OCI-LY3 (cell line): ENCODE measurements at regions not wholly inside any gene's neighbourhood (a gene's known extent, or its start where the extent isn't known, plus 50 kb on each side); places are given as distances from the start of the nearest gene placed in this dataset.
"Not testable (repeated sequence)": the region's sequence is repeated elsewhere in the genome, so short reads cannot be mapped to it uniquely, and the experiment has no call there.

ENCODE experiments used
- H2AFZ ChIP-seq: fragments of 200-600, 300-600 bp; shearing (Covaris generic); 2 replicates; pipeline ENCODE4 v1.6.0; 2014; ENCODE audit warnings: antibody characterized with exemption, low read depth, low read length
- H3K27ac ChIP-seq: fragments of 200-600, 300-600 bp; sonication (generic); 2 replicates; pipeline ENCODE4 v1.5.1; 2014; ENCODE audit warnings: mild to moderate bottlenecking, low read length, moderate library complexity, mixed read lengths
- H3K27me3 ChIP-seq: fragments of 200-600, 300-600 bp; sonication (generic); 2 replicates; pipeline ENCODE4 v1.6.1; 2014; ENCODE audit warnings: low read depth, low read length, mixed read lengths
- H3K36me3 ChIP-seq: fragments of 200-600, 300-600 bp; sonication (generic); replicated peaks from 2 replicates; pipeline ENCODE3; 2014; ENCODE audit warnings: low read depth, low read length, mixed read lengths
- H3K4me1 ChIP-seq: fragments of 300-600, 200-600 bp; sonication (generic); 2 replicates; pipeline ENCODE4 v1.6.1; 2014; ENCODE audit warnings: low read length, mixed read lengths
- H3K4me2 ChIP-seq: fragments of 200-600, 300-600 bp; sonication (generic); 2 replicates; pipeline ENCODE4 v1.6.1; 2014; ENCODE audit warnings: low read length, mixed read lengths
- H3K4me3 ChIP-seq: fragments of 300-600, 200-600 bp; sonication (generic); 2 replicates; pipeline ENCODE4 v1.5.1; 2014; ENCODE audit warnings: antibody characterized with exemption, mild to moderate bottlenecking, low read length, moderate library complexity
- H3K79me2 ChIP-seq: fragments of 300-600, 200-600 bp; shearing (Covaris generic); 2 replicates; pipeline ENCODE4 v1.6.1; 2014; ENCODE audit warnings: mild to moderate bottlenecking, low read length, mixed read lengths
- H3K9ac ChIP-seq: fragments of 300-600, 200-600 bp; shearing (Covaris generic); 2 replicates; pipeline ENCODE4 v1.6.0; 2014; ENCODE audit warnings: mild to moderate bottlenecking, low read length, moderate library complexity
- H3K9me3 ChIP-seq: fragments of 200-600, 300-600 bp; shearing (Covaris generic); 2 replicates; pipeline ENCODE4 v1.6.1; 2014; ENCODE audit warnings: low read length, mixed read lengths; ENCODE audit not compliant: insufficient read depth
- H4K20me1 ChIP-seq: fragments of 200-600, 300-600 bp; sonication (generic); 2 replicates; pipeline ENCODE4 v1.6.1; 2016; ENCODE audit warnings: low read length, mixed read lengths; ENCODE audit not compliant: insufficient read depth
- EZH2phosphoT487 ChIP-seq: fragments of 200-600 bp; shearing (Covaris generic); IDR thresholded peaks from 2 replicates; pipeline ENCODE4 v1.6.1; 2018; ENCODE audit warnings: antibody characterized with exemption, mixed run types, low read depth
- TF ChIP-seq, protein P1 (sequence below): fragments of 200-600, 300-600 bp; sonication (generic); IDR thresholded peaks from 2 replicates; pipeline ENCODE4 v1.5.1; 2014; ENCODE audit warnings: antibody characterized with exemption, low read length, low read depth

DNA sequence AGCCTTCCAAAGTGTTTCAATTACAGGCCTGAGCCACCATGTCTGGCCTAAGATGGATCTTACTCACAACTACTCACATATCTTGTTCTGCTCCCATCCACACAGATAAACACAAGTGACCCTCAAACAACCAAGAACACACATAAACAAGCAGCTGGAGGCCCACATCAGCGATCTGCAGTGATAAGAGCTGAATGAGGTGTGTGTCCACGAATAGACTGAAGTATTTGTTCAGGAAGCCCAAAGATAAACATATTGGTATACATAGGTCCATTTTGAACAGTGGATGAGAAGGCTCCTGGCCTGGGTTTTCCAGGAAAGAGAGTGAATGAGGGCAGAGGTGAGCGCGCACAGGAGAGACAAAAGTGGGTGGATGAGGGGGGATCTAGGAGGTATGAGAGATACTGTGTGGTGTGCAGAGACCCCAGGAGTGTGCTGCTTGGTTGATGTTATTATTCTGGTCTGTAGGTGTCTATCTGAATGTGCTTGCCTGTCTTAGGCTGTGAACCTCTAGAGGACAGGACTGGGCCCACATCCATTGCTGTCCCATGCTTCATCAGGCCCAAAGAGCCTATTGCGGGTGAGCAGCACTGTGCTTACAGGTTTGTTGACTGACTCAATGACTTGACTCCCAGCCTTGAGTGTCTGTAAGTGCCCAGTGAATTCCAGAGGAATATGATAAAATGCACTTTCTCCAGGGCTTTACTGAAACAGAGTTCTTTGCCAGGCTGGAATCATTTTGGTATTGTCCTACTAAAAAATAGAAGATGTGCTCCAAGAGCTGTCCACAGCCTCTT lies 79.9 kb upstream of the ATP1A1 start:
- Histone ChIP-seq H3K4me3 (no peak overlapping the region), H3K9me3 (no peaks in the 10 kb centered on the region), H3K36me3 (no peaks in the 10 kb centered on the region), H3K9ac (no peak overlapping the region), H3K27ac (no peak overlapping the region), H3K4me1 (peaks cover 9% of the 10 kb centered on the region), H2AFZ (no peak overlapping the region), H3K27me3 (0 out of 2 replicates have a peak, but pooled peaks cover 8% of the 10 kb centered on the region), H4K20me1 (no peaks in the 10 kb centered on the region), H3K79me2 (no peaks in the 10 kb centered on the region), H3K4me2 (no peak overlapping the region)
- no peak for TF ChIP-seq EZH2phosphoT487
- TF ChIP-seq, protein P1, sequence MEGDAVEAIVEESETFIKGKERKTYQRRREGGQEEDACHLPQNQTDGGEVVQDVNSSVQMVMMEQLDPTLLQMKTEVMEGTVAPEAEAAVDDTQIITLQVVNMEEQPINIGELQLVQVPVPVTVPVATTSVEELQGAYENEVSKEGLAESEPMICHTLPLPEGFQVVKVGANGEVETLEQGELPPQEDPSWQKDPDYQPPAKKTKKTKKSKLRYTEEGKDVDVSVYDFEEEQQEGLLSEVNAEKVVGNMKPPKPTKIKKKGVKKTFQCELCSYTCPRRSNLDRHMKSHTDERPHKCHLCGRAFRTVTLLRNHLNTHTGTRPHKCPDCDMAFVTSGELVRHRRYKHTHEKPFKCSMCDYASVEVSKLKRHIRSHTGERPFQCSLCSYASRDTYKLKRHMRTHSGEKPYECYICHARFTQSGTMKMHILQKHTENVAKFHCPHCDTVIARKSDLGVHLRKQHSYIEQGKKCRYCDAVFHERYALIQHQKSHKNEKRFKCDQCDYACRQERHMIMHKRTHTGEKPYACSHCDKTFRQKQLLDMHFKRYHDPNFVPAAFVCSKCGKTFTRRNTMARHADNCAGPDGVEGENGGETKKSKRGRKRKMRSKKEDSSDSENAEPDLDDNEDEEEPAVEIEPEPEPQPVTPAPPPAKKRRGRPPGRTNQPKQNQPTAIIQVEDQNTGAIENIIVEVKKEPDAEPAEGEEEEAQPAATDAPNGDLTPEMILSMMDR = no peak

DNA sequence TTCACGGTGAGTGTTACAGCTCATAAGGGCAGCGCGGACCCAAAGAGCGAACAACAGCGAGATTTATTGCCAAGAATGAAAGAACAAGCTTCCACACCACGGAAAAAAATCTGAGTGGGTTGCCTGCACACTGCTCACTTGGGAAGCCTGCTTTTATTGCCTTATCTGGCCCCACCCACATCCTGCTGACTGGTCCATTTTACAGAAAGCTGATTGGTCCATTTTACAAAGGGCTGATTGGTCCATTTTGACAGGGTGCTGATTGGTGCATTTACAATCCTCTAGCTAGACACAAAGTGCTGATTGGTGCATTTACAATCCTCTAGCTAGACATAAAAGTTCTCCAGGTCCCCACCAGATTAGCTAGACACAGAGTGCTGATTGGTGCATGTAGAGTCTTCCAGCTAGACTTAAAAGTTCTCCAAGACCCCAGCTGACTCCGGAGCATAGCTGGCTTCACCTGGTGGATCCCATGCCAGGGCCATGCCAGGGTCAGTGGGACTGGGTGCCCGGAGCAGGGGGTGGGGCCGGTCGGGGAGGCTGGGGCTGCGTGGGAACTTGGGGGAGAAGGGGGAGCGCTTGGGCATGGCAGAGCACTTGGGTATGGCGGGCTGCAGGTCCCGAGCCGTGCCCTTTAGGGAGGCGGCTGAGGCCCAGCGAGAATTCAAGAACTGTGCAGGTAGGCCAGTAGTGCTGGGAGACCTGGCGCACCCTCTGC lies 75.4 kb upstream of the ATP1A1 start:
- no peak overlapping the region for H3K4me2 ChIP-seq
- H3K27ac ChIP-seq = no peak overlapping the region
- no peak overlapping the region for H3K4me3 ChIP-seq
- no peaks in the 10 kb centered on the region for H3K79me2 ChIP-seq
- H3K9ac ChIP-seq = no peak overlapping the region
- H4K20me1 ChIP-seq = no peaks in the 10 kb centered on the region
- no peaks in the 10 kb centered on the region for H3K27me3 ChIP-seq
- TF ChIP-seq, protein P1 = no peak
- TF ChIP-seq EZH2phosphoT487 = no peak
- H3K9me3 ChIP-seq = no peaks in the 10 kb centered on the region
- H3K4me1 ChIP-seq = no peaks in the 10 kb centered on the region
- H2AFZ ChIP-seq = no peak overlapping the region
- no peaks in the 10 kb centered on the region for H3K36me3 ChIP-seq

DNA sequence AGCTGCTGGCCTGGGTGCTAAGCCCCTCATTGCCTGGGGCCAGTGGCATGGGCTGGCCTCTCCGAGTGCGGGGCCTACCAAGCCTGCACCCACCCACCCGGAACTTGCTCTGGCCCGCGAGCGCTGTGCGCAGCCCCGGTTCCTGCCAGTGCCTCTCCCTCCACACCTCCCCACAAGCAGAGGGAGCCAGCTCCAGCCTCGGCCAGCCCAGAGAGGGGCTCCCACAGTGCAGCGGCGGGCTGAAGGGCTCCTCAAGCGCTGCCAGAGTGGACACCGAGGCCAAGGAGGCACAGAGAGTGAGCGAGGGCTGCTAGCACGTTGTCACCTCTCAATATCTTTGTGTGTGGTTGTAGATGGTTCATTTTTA lies 74.8 kb upstream of the ATP1A1 start:
- not testable (repeated sequence) for H3K27ac ChIP-seq, H2AFZ ChIP-seq, H3K9ac ChIP-seq, H4K20me1 ChIP-seq, H3K4me2 ChIP-seq, H3K79me2 ChIP-seq, H3K36me3 ChIP-seq, H3K27me3 ChIP-seq, H3K9me3 ChIP-seq, H3K4me3 ChIP-seq, H3K4me1 ChIP-seq

DNA sequence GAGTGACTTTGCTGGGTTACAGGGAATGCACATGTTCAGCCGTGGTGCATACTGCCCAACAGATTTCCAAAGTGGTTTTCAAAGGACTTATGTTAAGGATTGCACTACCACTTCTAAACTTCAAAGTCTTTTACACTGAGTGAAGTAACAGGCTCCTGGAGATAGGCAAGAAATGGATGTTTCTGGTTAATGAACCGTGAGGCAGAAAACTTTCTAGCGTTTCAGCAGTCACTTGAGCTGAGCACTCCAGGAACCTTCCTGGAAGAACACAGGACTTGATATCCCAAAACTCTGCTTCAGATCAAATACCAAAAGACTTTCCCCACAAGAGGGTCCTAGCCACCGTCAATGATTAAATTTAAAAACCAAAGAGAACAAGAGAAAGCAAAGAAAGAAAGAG lies 74.3 kb upstream of the ATP1A1 start:
- no peak overlapping the region for H3K4me3 ChIP-seq
- H3K4me2 ChIP-seq = no peak overlapping the region
- H3K9me3 ChIP-seq = no peaks in the 10 kb centered on the region
- TF ChIP-seq, protein P1 = no peak
- TF ChIP-seq EZH2phosphoT487 = no peak
- no peak overlapping the region for H2AFZ ChIP-seq
- no peaks in the 10 kb centered on the region for H3K79me2 ChIP-seq
- no peak overlapping the region for H3K27ac ChIP-seq
- peaks cover 8% of the 10 kb centered on the region for H3K4me1 ChIP-seq
- no peaks in the 10 kb centered on the region for H3K36me3 ChIP-seq
- H3K9ac ChIP-seq = no peak overlapping the region
- no peaks in the 10 kb centered on the region for H3K27me3 ChIP-seq
- H4K20me1 ChIP-seq = no peaks in the 10 kb centered on the region
